ENCODE measurements at regions not wholly inside any gene's neighbourhood (a gene's known extent, or its start where the extent isn't known, plus 50 kb on each side); places are given as distances from the start of the nearest gene placed in this dataset.
"Not testable (repeated sequence)": the region's sequence is repeated elsewhere in the genome, so short reads cannot be mapped to it uniquely, and the experiment has no call there.

GRCh38 chr5:98217138-98217537 is 556.3 kb upstream of the RGMB start:
- Histone ChIP-seq H3K9ac (ENCODE audit: insufficient read length) (no peak overlapping the region), H3K9me3 (ENCODE audit: low read depth, low read length) (no peaks in the 10 kb centered on the region), H3K27ac (no peak overlapping the region), H3K4me3 (no peak overlapping the region), H3K36me3 (ENCODE audit: insufficient read depth, low read length) (no peaks in the 10 kb centered on the region)
- no peak for TF ChIP-seq FOXP2 (optimal IDR thresholded peaks at IDR 0.05; ENCODE audit: control extremely low read depth, extremely low read length, insufficient read depth)
- TF ChIP-seq EZH2 (IDR thresholded peaks at IDR 0.05): no peak
- no peak for TF ChIP-seq POLR2AphosphoS5 (IDR thresholded peaks at IDR 0.05; ENCODE audit: borderline replicate concordance, low read depth, low read length)
- DNase-seq (ENCODE audit: low read depth, low spot score): no peak

GRCh38 chr5:98218838-98219237 is 554.6 kb upstream of the RGMB start:
- TF ChIP-seq EZH2 (IDR thresholded peaks at IDR 0.05): no peak
- TF ChIP-seq FOXP2 (optimal IDR thresholded peaks at IDR 0.05; ENCODE audit: control extremely low read depth, extremely low read length, insufficient read depth): no peak
- no peak for TF ChIP-seq POLR2AphosphoS5 (IDR thresholded peaks at IDR 0.05; ENCODE audit: borderline replicate concordance, low read depth, low read length)
- H3K36me3 ChIP-seq (ENCODE audit: insufficient read depth, low read length): no peaks in the 10 kb centered on the region
- no peak overlapping the region for H3K9ac ChIP-seq (ENCODE audit: insufficient read length)
- no peaks in the 10 kb centered on the region for H3K9me3 ChIP-seq (ENCODE audit: low read depth, low read length)
- DNase-seq (ENCODE audit: low read depth, low spot score): no peak
- no peak overlapping the region for H3K4me3 ChIP-seq
- no peak overlapping the region for H3K27ac ChIP-seq

- TF ChIP-seq POLR2AphosphoS5 (IDR thresholded peaks at IDR 0.05; ENCODE audit: borderline replicate concordance, low read depth, low read length): no peak
- TF ChIP-seq FOXP2 (optimal IDR thresholded peaks at IDR 0.05; ENCODE audit: control extremely low read depth, extremely low read length, insufficient read depth): no peak
- TF ChIP-seq EZH2 (IDR thresholded peaks at IDR 0.05): no peak
- H3K4me3 ChIP-seq: no peak overlapping the region
- no peaks in the 10 kb centered on the region for H3K36me3 ChIP-seq (ENCODE audit: insufficient read depth, low read length)
- no peak overlapping the region for H3K27ac ChIP-seq
- no peak overlapping the region for H3K9ac ChIP-seq (ENCODE audit: insufficient read length)
- no peak for DNase-seq (ENCODE audit: low read depth, low spot score)
- H3K9me3 ChIP-seq (ENCODE audit: low read depth, low read length): no peaks in the 10 kb centered on the region
Observed at GRCh38 chr5:98227489-98227888, 546.0 kb upstream of the RGMB start.

GRCh38 chr5:98231089-98231488 is 542.4 kb upstream of the RGMB start:
- Histone ChIP-seq H3K36me3 (ENCODE audit: insufficient read depth, low read length) (no peaks in the 10 kb centered on the region), H3K4me3 (no peak overlapping the region), H3K9me3 (ENCODE audit: low read depth, low read length) (no peaks in the 10 kb centered on the region), H3K9ac (ENCODE audit: insufficient read length) (no peak overlapping the region), H3K27ac (no peak overlapping the region)
- TF ChIP-seq POLR2AphosphoS5 (IDR thresholded peaks at IDR 0.05; ENCODE audit: borderline replicate concordance, low read depth, low read length) (no peak), EZH2 (IDR thresholded peaks at IDR 0.05) (no peak), FOXP2 (optimal IDR thresholded peaks at IDR 0.05; ENCODE audit: control extremely low read depth, extremely low read length, insufficient read depth) (no peak)
- DNase-seq (ENCODE audit: low read depth, low spot score): no peak

- H3K27ac ChIP-seq; H3K9ac ChIP-seq (ENCODE audit: insufficient read length); H3K4me3 ChIP-seq; H3K9me3 ChIP-seq (ENCODE audit: low read depth, low read length); H3K36me3 ChIP-seq (ENCODE audit: insufficient read depth, low read length); DNase-seq (ENCODE audit: low read depth, low spot score): not testable (repeated sequence)
Observed at GRCh38 chr5:98237794-98238193, 535.7 kb upstream of the RGMB start.

- no peaks in the 10 kb centered on the region for H3K9me3 ChIP-seq (ENCODE audit: low read depth, low read length)
- DNase-seq (ENCODE audit: low read depth, low spot score): no peak
- H3K4me3 ChIP-seq: no peak overlapping the region
- H3K27ac ChIP-seq: no peak overlapping the region
- H3K9ac ChIP-seq (ENCODE audit: insufficient read length): no peak overlapping the region
- no peaks in the 10 kb centered on the region for H3K36me3 ChIP-seq (ENCODE audit: insufficient read depth, low read length)
- TF ChIP-seq EZH2 (IDR thresholded peaks at IDR 0.05) (no peak), POLR2AphosphoS5 (IDR thresholded peaks at IDR 0.05; ENCODE audit: borderline replicate concordance, low read depth, low read length) (no peak), FOXP2 (optimal IDR thresholded peaks at IDR 0.05; ENCODE audit: control extremely low read depth, extremely low read length, insufficient read depth) (no peak)
Observed at GRCh38 chr5:98243972-98244371, 529.5 kb upstream of the RGMB start.

- H3K27ac ChIP-seq: no peak overlapping the region
- TF ChIP-seq EZH2 (IDR thresholded peaks at IDR 0.05) (no peak), POLR2AphosphoS5 (IDR thresholded peaks at IDR 0.05; ENCODE audit: borderline replicate concordance, low read depth, low read length) (no peak), FOXP2 (optimal IDR thresholded peaks at IDR 0.05; ENCODE audit: control extremely low read depth, extremely low read length, insufficient read depth) (no peak)
- no peaks in the 10 kb centered on the region for H3K9me3 ChIP-seq (ENCODE audit: low read depth, low read length)
- H3K36me3 ChIP-seq (ENCODE audit: insufficient read depth, low read length): no peaks in the 10 kb centered on the region
- H3K9ac ChIP-seq (ENCODE audit: insufficient read length): no peak overlapping the region
- H3K4me3 ChIP-seq: no peak overlapping the region
- no peak for DNase-seq (ENCODE audit: low read depth, low spot score)
Observed at GRCh38 chr5:98248949-98249348, 524.5 kb upstream of the RGMB start.

GRCh38 chr5:98258939-98259338 is 514.5 kb upstream of the RGMB start:
- no peak overlapping the region for H3K27ac ChIP-seq
- TF ChIP-seq EZH2 (IDR thresholded peaks at IDR 0.05): no peak
- no peak overlapping the region for H3K4me3 ChIP-seq
- no peak for DNase-seq (ENCODE audit: low read depth, low spot score)
- no peaks in the 10 kb centered on the region for H3K9me3 ChIP-seq (ENCODE audit: low read depth, low read length)
- no peaks in the 10 kb centered on the region for H3K36me3 ChIP-seq (ENCODE audit: insufficient read depth, low read length)
- no peak overlapping the region for H3K9ac ChIP-seq (ENCODE audit: insufficient read length)

GRCh38 chr5:98259595-98259994 is 513.9 kb upstream of the RGMB start:
- Histone ChIP-seq H3K9me3 (ENCODE audit: low read depth, low read length) (no peaks in the 10 kb centered on the region), H3K36me3 (ENCODE audit: insufficient read depth, low read length) (no peaks in the 10 kb centered on the region), H3K27ac (no peak overlapping the region), H3K4me3 (no peak overlapping the region), H3K9ac (ENCODE audit: insufficient read length) (no peak overlapping the region)
- DNase-seq (ENCODE audit: low read depth, low spot score): no peak
- TF ChIP-seq EZH2 (IDR thresholded peaks at IDR 0.05): no peak

GRCh38 chr5:98263084-98263483 is 510.4 kb upstream of the RGMB start:
- TF ChIP-seq FOXP2 (optimal IDR thresholded peaks at IDR 0.05; ENCODE audit: control extremely low read depth, extremely low read length, insufficient read depth) (no peak), EZH2 (IDR thresholded peaks at IDR 0.05) (no peak), POLR2AphosphoS5 (IDR thresholded peaks at IDR 0.05; ENCODE audit: borderline replicate concordance, low read depth, low read length) (no peak)
- no peak overlapping the region for H3K4me3 ChIP-seq
- no peaks in the 10 kb centered on the region for H3K36me3 ChIP-seq (ENCODE audit: insufficient read depth, low read length)
- no peak overlapping the region for H3K9ac ChIP-seq (ENCODE audit: insufficient read length)
- no peaks in the 10 kb centered on the region for H3K9me3 ChIP-seq (ENCODE audit: low read depth, low read length)
- no peak overlapping the region for H3K27ac ChIP-seq
- DNase-seq (ENCODE audit: low read depth, low spot score): no peak

Measured in SK-N-MC (cell line).